K562 (cell line): ENCODE measurements at regions not wholly inside any gene's neighbourhood (a gene's known extent, or its start where the extent isn't known, plus 50 kb on each side); places are given as distances from the start of the nearest gene placed in this dataset.

Source experiments
- ATAC-seq: fragments of 200-7000 bp; cut with Tn5 transposase; 3 replicates; pipeline ENCODE4 v1.9.1; 2020; ENCODE audit warnings: moderate library complexity
- BruUV-seq: library from RNA; stranded (reverse); fragments of 400-500 nt; replicated peaks from 2 replicates; lab custom pipeline; 2021; lab: Mats Ljungman, UMichigan
- CTCF ChIA-PET: fragments of 300-600 bp; formaldehyde crosslinking; extraction: SDS; loops from one replicate; lab custom pipeline; 2021; ENCODE audit warnings: low intra/inter-chr PET ratio; lab: Yijun Ruan, JAX
- POLR2A ChIA-PET: fragments of 300-600, 350-650 bp; sonication (Branson Sonifier 250); formaldehyde crosslinking; extraction: SDS; loops from one replicate; lab custom pipeline; 2021; ENCODE audit warnings: antibody characterized with exemption, inconsistent platforms; lab: Yijun Ruan, JAX
- DNase-seq, 4 experiments: peaks; one replicate each; pipeline versions ENCODE4 v3.0.0 to v3.0.0-alpha.2; 2011 to 2018; ENCODE audit warnings: low spot score in 3 of 4, mixed read lengths in 3 of 4; ENCODE audit errors: extremely low read depth in 1 of 4
- FAIRE-seq: peaks from 2 replicates; lab custom pipeline; 2011; peaks lifted over from hg19 to GRCh38; lab: Jason Lieb, UNC
- H2AFZ ChIP-seq: 2 replicates; pipeline ENCODE4 v1.6.0; 2011; ENCODE audit warnings: low read depth, low read length, control low read depth, inconsistent platforms
- H3K27ac ChIP-seq: fragments of 200-600 bp; 3 replicates; pipeline ENCODE4 v1.8.0; 2011; ENCODE audit warnings: low read depth, mild to moderate bottlenecking, control low read depth, inconsistent platforms, low read length, moderate library complexity, mixed read lengths; ENCODE audit errors: extremely low read depth
- H3K27me3 ChIP-seq, 2 experiments: fragments of 300-600 bp in 1 of 2; 2 replicates in 1 of 2; 3 replicates in 1 of 2; pipeline versions ENCODE4 v1.6.0 to v1.8.0; 2011; ENCODE audit warnings: inconsistent platforms in 2 of 2, low read length in 2 of 2, mild to moderate bottlenecking in 1 of 2, mixed read lengths in 1 of 2, moderate library complexity in 1 of 2; ENCODE audit not compliant: control insufficient read depth in 2 of 2, insufficient read depth in 2 of 2
- H3K36me3 ChIP-seq: fragments of 300-600 bp; 3 replicates; pipeline ENCODE4 v1.8.0; 2011; ENCODE audit warnings: mild to moderate bottlenecking, low read length, inconsistent platforms; ENCODE audit not compliant: control insufficient read depth, insufficient read depth
- H3K4me1 ChIP-seq, 2 experiments: fragments of 200-600 bp in 1 of 2; replicated peaks in 1 of 2; 2 replicates in 1 of 2; 3 replicates in 1 of 2; pipeline versions ENCODE4 v1.5.1 to v1.8.0; 2011; ENCODE audit warnings: inconsistent platforms in 2 of 2, low read length in 2 of 2, mild to moderate bottlenecking in 1 of 2, mixed read lengths in 1 of 2, moderate library complexity in 1 of 2; ENCODE audit not compliant: control insufficient read depth in 2 of 2, insufficient read depth in 2 of 2
- H3K4me2 ChIP-seq: 2 replicates; pipeline ENCODE4 v1.6.1; 2011; ENCODE audit warnings: low read length, control low read depth, inconsistent platforms, mixed read lengths; ENCODE audit not compliant: insufficient read depth
- H3K4me3 ChIP-seq: fragments of 200-600 bp; sonication (generic), shearing (Covaris generic); 2 replicates; pipeline ENCODE4 v1.5.1; 2016; ENCODE audit warnings: control low read depth, inconsistent platforms
- H3K79me2 ChIP-seq: fragments of 200-600 bp; 3 replicates; pipeline ENCODE4 v1.8.0; 2011; ENCODE audit warnings: low read length, inconsistent platforms; ENCODE audit not compliant: control insufficient read depth, insufficient read depth
- H3K9ac ChIP-seq, 2 experiments: 2 replicates each; pipeline versions ENCODE4 v1.6.0 to v1.6.1; 2011; ENCODE audit warnings: low read depth in 2 of 2, low read length in 2 of 2, control low read depth in 1 of 2, inconsistent platforms in 1 of 2, mild to moderate bottlenecking in 1 of 2, mixed read lengths in 1 of 2; ENCODE audit not compliant: insufficient read depth in 1 of 2
- H3K9me1 ChIP-seq: one replicate; pipeline ENCODE4 v1.6.0; 2011; ENCODE audit warnings: inconsistent platforms, mild to moderate bottlenecking, low read length, moderate library complexity; ENCODE audit not compliant: control insufficient read depth, insufficient read depth
- H3K9me3 ChIP-seq: replicated peaks from 2 replicates; pipeline ENCODE4 v1.5.1; 2011; ENCODE audit warnings: low read depth, low read length, inconsistent platforms; ENCODE audit not compliant: control insufficient read depth, insufficient read depth
- H4K20me1 ChIP-seq: replicated peaks from 2 replicates; pipeline ENCODE4 v1.6.1; 2011; ENCODE audit warnings: low read length, inconsistent platforms, mixed read lengths; ENCODE audit not compliant: control insufficient read depth, insufficient read depth
- CHD2 ChIP-seq: IDR thresholded peaks from 2 replicates; pipeline ENCODE4 v1.6.1; 2011; ENCODE audit warnings: low read depth, low read length
- FOXP1 ChIP-seq: sonication (generic); formaldehyde crosslinking; IDR thresholded peaks from 2 replicates; pipeline ENCODE4 v1.8.0; 2022; ENCODE audit warnings: mild to moderate bottlenecking, missing genetic modification reagents
- HNRNPUL1 ChIP-seq: fragments of 200-400 bp; formaldehyde crosslinking; IDR thresholded peaks from 2 replicates; pipeline ENCODE4 v1.6.1; 2017; ENCODE audit warnings: low read length
- TSC22D4 ChIP-seq: fragments of 450-650 bp; IDR thresholded peaks from 2 replicates; pipeline ENCODE4 v1.6.1; 2016; ENCODE audit warnings: missing genetic modification characterization, missing biosample characterization, control low read depth
- ZC3H11A ChIP-seq: IDR thresholded peaks from 2 replicates; pipeline ENCODE4 v1.6.1; 2012; ENCODE audit warnings: low read depth, low read length, improper control_type of control experiment
- ZNF41 ChIP-seq: fragments of 250-450 bp; sonication (Bioruptor Pico); conservative IDR thresholded peaks from 2 replicates; pipeline ENCODE4 v1.4.0; 2020; ENCODE audit warnings: mild to moderate bottlenecking
- ZNF592 ChIP-seq: fragments of 450-650 bp; IDR thresholded peaks from 2 replicates; pipeline ENCODE4 v1.6.1; 2017; ENCODE audit warnings: antibody characterized with exemption, mild to moderate bottlenecking
- WGBS: fragments of 100-300 bp; shearing (Covaris generic); methylation state at CpG from one replicate; pipeline ENCODE4 v1.1.6; 2016; ENCODE audit warnings: low coverage, mixed read lengths; ENCODE audit not compliant: insufficient coverage; ENCODE audit errors: missing lambda C conversion rate; 5-methylcytosine and 5-hydroxymethylcytosine counted together
- in situ Hi-C: fragments of 300-500 bp; cut with MboI; formaldehyde crosslinking; loops from 4 replicates; pipeline ENCODE4 v1.15.0; 2018; ENCODE audit warnings: inconsistent platforms, mixed read lengths
- intact Hi-C: fragments of 100-400 bp; cut with micrococcal nuclease; formaldehyde crosslinking; loops from 2 replicates; pipeline ENCODE4 v1.14.2; 2022
- TF ChIP-seq, protein P1 (sequence below), 3 experiments: fragments of 200-800 bp in 1 of 3; fragments of 250-450 bp in 1 of 3; fragments of 450-650 bp in 1 of 3; sonication (Bioruptor Pico) in 1 of 3; sonication (Bioruptor generic) in 1 of 3; formaldehyde crosslinking in 1 of 3; IDR thresholded peaks; 2 replicates each; pipeline versions ENCODE4 v1.6.1 to v1.8.0; 2016 to 2022; ENCODE audit warnings: mild to moderate bottlenecking in 2 of 3, missing genetic modification characterization in 2 of 3, missing compliant biosample characterization in 1 of 3, moderate library complexity in 1 of 3

DNA sequence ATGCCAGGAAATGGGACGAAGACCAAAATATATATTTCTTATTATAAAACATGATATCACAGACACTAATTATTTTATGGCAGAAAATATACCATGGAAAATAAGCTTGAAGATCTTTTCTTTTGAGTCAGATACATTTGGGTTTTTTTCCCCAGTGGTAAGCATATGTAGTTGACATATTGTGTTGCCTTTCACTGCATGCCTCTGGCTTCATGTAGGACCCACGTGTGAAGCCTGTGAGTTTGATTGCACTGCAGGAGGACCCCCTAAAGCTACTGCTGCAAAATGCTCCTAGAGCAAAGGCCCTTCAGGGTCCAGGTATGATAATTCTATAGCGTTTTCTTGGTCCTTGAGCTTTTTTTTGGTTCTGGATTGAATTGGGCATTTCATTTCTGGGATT lies 190.7 kb upstream of the KIRREL3 start (continued):
- TF ChIP-seq TSC22D4 (tag), result no peak

- CTCF ChIA-PET, result no interaction called here
- FAIRE-seq (no peak), ATAC-seq (no peak), DNase-seq (no peak)
- H3K9ac ChIP-seq, result no peak overlapping the region
- no peak overlapping the region for H3K4me2 ChIP-seq
- H3K4me3 ChIP-seq, result no peak overlapping the region
- no peaks in the 10 kb centered on the region for H3K9me3 ChIP-seq
- POLR2A ChIA-PET, result no interaction called here
- no peak overlapping the region for H2AFZ ChIP-seq
- no peaks in the 10 kb centered on the region for H3K79me2 ChIP-seq
- in situ Hi-C loops, result no loop called here
- H3K27ac ChIP-seq, result no peak overlapping the region
- H4K20me1 ChIP-seq, result no peaks in the 10 kb centered on the region
- TF ChIP-seq, protein P1, sequence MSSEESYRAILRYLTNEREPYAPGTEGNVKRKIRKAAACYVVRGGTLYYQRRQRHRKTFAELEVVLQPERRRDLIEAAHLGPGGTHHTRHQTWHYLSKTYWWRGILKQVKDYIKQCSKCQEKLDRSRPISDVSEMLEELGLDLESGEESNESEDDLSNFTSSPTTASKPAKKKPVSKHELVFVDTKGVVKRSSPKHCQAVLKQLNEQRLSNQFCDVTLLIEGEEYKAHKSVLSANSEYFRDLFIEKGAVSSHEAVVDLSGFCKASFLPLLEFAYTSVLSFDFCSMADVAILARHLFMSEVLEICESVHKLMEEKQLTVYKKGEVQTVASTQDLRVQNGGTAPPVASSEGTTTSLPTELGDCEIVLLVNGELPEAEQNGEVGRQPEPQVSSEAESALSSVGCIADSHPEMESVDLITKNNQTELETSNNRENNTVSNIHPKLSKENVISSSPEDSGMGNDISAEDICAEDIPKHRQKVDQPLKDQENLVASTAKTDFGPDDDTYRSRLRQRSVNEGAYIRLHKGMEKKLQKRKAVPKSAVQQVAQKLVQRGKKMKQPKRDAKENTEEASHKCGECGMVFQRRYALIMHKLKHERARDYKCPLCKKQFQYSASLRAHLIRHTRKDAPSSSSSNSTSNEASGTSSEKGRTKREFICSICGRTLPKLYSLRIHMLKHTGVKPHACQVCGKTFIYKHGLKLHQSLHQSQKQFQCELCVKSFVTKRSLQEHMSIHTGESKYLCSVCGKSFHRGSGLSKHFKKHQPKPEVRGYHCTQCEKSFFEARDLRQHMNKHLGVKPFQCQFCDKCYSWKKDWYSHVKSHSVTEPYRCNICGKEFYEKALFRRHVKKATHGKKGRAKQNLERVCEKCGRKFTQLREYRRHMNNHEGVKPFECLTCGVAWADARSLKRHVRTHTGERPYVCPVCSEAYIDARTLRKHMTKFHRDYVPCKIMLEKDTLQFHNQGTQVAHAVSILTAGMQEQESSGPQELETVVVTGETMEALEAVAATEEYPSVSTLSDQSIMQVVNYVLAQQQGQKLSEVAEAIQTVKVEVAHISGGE (CRISPR knock-in tag; IDR thresholded peaks at IDR 0.05), result no peak
- no peak for TF ChIP-seq CHD2
- no peak for TF ChIP-seq HNRNPUL1
- TF ChIP-seq ZNF592, result no peak
- no peak for TF ChIP-seq FOXP1 (CRISPR knock-in tag)
- no peak for TF ChIP-seq ZC3H11A
- TF ChIP-seq ZNF41 (CRISPR knock-in tag), result no peak
- H3K9me1 ChIP-seq, result no peaks in the 10 kb centered on the region
- H3K4me1 ChIP-seq, result no peaks in the 10 kb centered on the region
- under 1% methylated on average over 8 of the region's 8 CpGs for WGBS
- no peaks in the 10 kb centered on the region for H3K27me3 ChIP-seq
- intact Hi-C loops, result no loop called here
- H3K36me3 ChIP-seq, result no peaks in the 10 kb centered on the region
- BruUV-seq, result no TSS peak
Measured at GRCh38 chr11:127182586-127183203, 182.1 kb upstream of the KIRREL3 start.
